Duodenal mucosa (tissue), 2 donors: ENCODE measurements at regions not wholly inside any gene's neighbourhood (a gene's known extent, or its start where the extent isn't known, plus 50 kb on each side); places are given as distances from the start of the nearest gene placed in this dataset.
"Not testable (repeated sequence)": the region's sequence is repeated elsewhere in the genome, so short reads cannot be mapped to it uniquely, and the experiment has no call there.

Experiments
- H3K27ac ChIP-seq: one replicate; pipeline ENCODE4 v1.7.0; 2013; ENCODE audit warnings: low read depth, low read length
- H3K27me3 ChIP-seq, 2 donors: one replicate each; pipeline ENCODE4 v1.7.0; 2013; ENCODE audit warnings: low read length in 2 of 2, control low read depth in 1 of 2; ENCODE audit not compliant: insufficient read depth in 2 of 2, control insufficient read depth in 1 of 2
- H3K36me3 ChIP-seq, 2 donors: one replicate each; pipeline ENCODE4 v1.7.0; 2013; ENCODE audit warnings: low read length in 2 of 2, control low read depth in 1 of 2; ENCODE audit not compliant: insufficient read depth in 2 of 2, control insufficient read depth in 1 of 2
- H3K4me1 ChIP-seq, 2 donors: one replicate each; pipeline ENCODE4 v1.7.0; 2013; ENCODE audit warnings: low read length in 2 of 2, control low read depth in 1 of 2; ENCODE audit not compliant: insufficient read depth in 2 of 2, control insufficient read depth in 1 of 2
- H3K4me3 ChIP-seq, 2 donors: one replicate each; pipeline ENCODE4 v1.7.0; 2013; ENCODE audit warnings: low read length in 2 of 2, low read depth in 1 of 2
- H3K9ac ChIP-seq, 2 donors: one replicate each; pipeline ENCODE4 v1.7.0; 2013; ENCODE audit warnings: low read length in 2 of 2, low read depth in 1 of 2
- H3K9me3 ChIP-seq, 2 donors: one replicate each; pipeline ENCODE4 v1.7.0; 2013; ENCODE audit warnings: low read length in 2 of 2, control low read depth in 1 of 2; ENCODE audit not compliant: control insufficient read depth in 1 of 2

GRCh38 chr1:120586053-120586452 lies 137.7 kb upstream of the NBPF26 start:
- not testable (repeated sequence) for H3K4me3 ChIP-seq, H3K27me3 ChIP-seq, H3K4me1 ChIP-seq, H3K27ac ChIP-seq, H3K36me3 ChIP-seq, H3K9ac ChIP-seq, H3K9me3 ChIP-seq

GRCh38 chr1:120588811-120589210 lies 134.9 kb upstream of the NBPF26 start:
- not testable (repeated sequence) for H3K4me3 ChIP-seq

GRCh38 chr1:120591774-120592173 lies 132.0 kb upstream of the NBPF26 start:
- not testable (repeated sequence) for H3K4me3 ChIP-seq, H3K9ac ChIP-seq, H3K4me1 ChIP-seq, H3K36me3 ChIP-seq, H3K27ac ChIP-seq, H3K9me3 ChIP-seq, H3K27me3 ChIP-seq

More at GRCh38 chr1:120588811-120589210, 134.9 kb upstream of the NBPF26 start:
- not testable (repeated sequence) for H3K27me3 ChIP-seq, H3K4me1 ChIP-seq, H3K9me3 ChIP-seq, H3K36me3 ChIP-seq, H3K9ac ChIP-seq, H3K27ac ChIP-seq

- H3K27me3 ChIP-seq, H3K36me3 ChIP-seq, H3K4me1 ChIP-seq, H3K9me3 ChIP-seq, H3K4me3 ChIP-seq, H3K27ac ChIP-seq, H3K9ac ChIP-seq: not testable (repeated sequence)
These were observed 130.8 kb upstream of the NBPF26 start for GRCh38 chr1:120592943-120593342.

GRCh38 chr1:120593648-120594047 lies 130.1 kb upstream of the NBPF26 start:
- not testable (repeated sequence) for H3K9ac ChIP-seq, H3K27ac ChIP-seq, H3K4me1 ChIP-seq, H3K27me3 ChIP-seq, H3K4me3 ChIP-seq, H3K9me3 ChIP-seq, H3K36me3 ChIP-seq

- not testable (repeated sequence) for H3K27ac ChIP-seq, H3K27me3 ChIP-seq, H3K4me1 ChIP-seq, H3K9me3 ChIP-seq, H3K9ac ChIP-seq, H3K36me3 ChIP-seq, H3K4me3 ChIP-seq
These were observed 125.3 kb upstream of the NBPF26 start for GRCh38 chr1:120598331-120598951.

GRCh38 chr1:120599511-120599910 lies 124.2 kb upstream of the NBPF26 start:
- H3K4me3 ChIP-seq, H3K27ac ChIP-seq, H3K9me3 ChIP-seq, H3K4me1 ChIP-seq, H3K36me3 ChIP-seq, H3K9ac ChIP-seq, H3K27me3 ChIP-seq: not testable (repeated sequence)

GRCh38 chr1:120600442-120601041 lies 123.2 kb upstream of the NBPF26 start:
- H3K27ac ChIP-seq, H3K9ac ChIP-seq, H3K4me3 ChIP-seq, H3K27me3 ChIP-seq, H3K4me1 ChIP-seq, H3K9me3 ChIP-seq, H3K36me3 ChIP-seq: not testable (repeated sequence)

GRCh38 chr1:120607882-120608281 lies 115.9 kb upstream of the NBPF26 start:
- not testable (repeated sequence) for H3K9me3 ChIP-seq, H3K4me3 ChIP-seq, H3K27me3 ChIP-seq, H3K36me3 ChIP-seq, H3K4me1 ChIP-seq, H3K9ac ChIP-seq, H3K27ac ChIP-seq

GRCh38 chr1:120608314-120609014 lies 115.3 kb upstream of the NBPF26 start:
- not testable (repeated sequence) for H3K27ac ChIP-seq, H3K9me3 ChIP-seq, H3K27me3 ChIP-seq, H3K4me1 ChIP-seq, H3K36me3 ChIP-seq, H3K9ac ChIP-seq, H3K4me3 ChIP-seq
